ENCODE measurements at regions not wholly inside any gene's neighbourhood (a gene's known extent, or its start where the extent isn't known, plus 50 kb on each side); places are given as distances from the start of the nearest gene placed in this dataset.
"Not testable (repeated sequence)": the region's sequence is repeated elsewhere in the genome, so short reads cannot be mapped to it uniquely, and the experiment has no call there.

GRCh38 chr18:76721207-76721996 is 101.0 kb upstream of the ZNF236 start:
- DNase-seq (ENCODE audit: low spot score) = no peak

- no peak for DNase-seq (ENCODE audit: low spot score)
Observed at GRCh38 chr18:76720683-76721082, 101.7 kb upstream of the ZNF236 start.

- DNase-seq (ENCODE audit: low spot score) = peak; percentile 41
Observed at GRCh38 chr18:76715012-76715610, 107.2 kb upstream of the ZNF236 start.

- DNase-seq (ENCODE audit: low spot score) = no peak
Observed at GRCh38 chr18:76713432-76713831, 108.9 kb upstream of the ZNF236 start.

- DNase-seq (ENCODE audit: low spot score) = no peak
Observed at GRCh38 chr18:76712511-76713140, 109.7 kb upstream of the ZNF236 start.

- no peak for DNase-seq (ENCODE audit: low spot score)
Observed at GRCh38 chr18:76710646-76711520, 111.5 kb upstream of the ZNF236 start.

- peak; percentile 69 for DNase-seq (ENCODE audit: low spot score)
Observed at GRCh38 chr18:76709659-76710645, 112.4 kb upstream of the ZNF236 start.

- no peak for DNase-seq (ENCODE audit: low spot score)
Observed at GRCh38 chr18:76708722-76709353, 113.5 kb upstream of the ZNF236 start.

GRCh38 chr18:76708071-76708721 is 114.2 kb upstream of the ZNF236 start:
- DNase-seq (ENCODE audit: low spot score) = no peak

- peak; percentile 27 for DNase-seq (ENCODE audit: low spot score)
Observed at GRCh38 chr18:76707534-76707933, 114.8 kb upstream of the ZNF236 start.

GRCh38 chr18:76704589-76704988 is 117.8 kb upstream of the ZNF236 start:
- DNase-seq (ENCODE audit: low spot score) = not testable (repeated sequence)

- peak; percentile 42 for DNase-seq (ENCODE audit: low spot score)
Observed at GRCh38 chr18:76699923-76700322, 122.4 kb upstream of the ZNF236 start.

GRCh38 chr18:76697441-76697901 is 124.9 kb upstream of the ZNF236 start:
- DNase-seq (ENCODE audit: low spot score) = peak; percentile 85

- DNase-seq (ENCODE audit: low spot score) = no peak
Observed at GRCh38 chr18:76691800-76692199, 130.6 kb upstream of the ZNF236 start.

GRCh38 chr18:76689646-76690264 is 132.6 kb upstream of the ZNF236 start:
- DNase-seq (ENCODE audit: low spot score) = no peak

GRCh38 chr18:76688724-76689472 is 133.5 kb upstream of the ZNF236 start:
- no peak for DNase-seq (ENCODE audit: low spot score)

GRCh38 chr18:76687304-76687962 is 134.9 kb upstream of the ZNF236 start:
- DNase-seq (ENCODE audit: low spot score) = no peak

Measured in umbilical cord (tissue), 1 donor.